ENCODE measurements at regions not wholly inside any gene's neighbourhood (a gene's known extent, or its start where the extent isn't known, plus 50 kb on each side); places are given as distances from the start of the nearest gene placed in this dataset.

DNA sequence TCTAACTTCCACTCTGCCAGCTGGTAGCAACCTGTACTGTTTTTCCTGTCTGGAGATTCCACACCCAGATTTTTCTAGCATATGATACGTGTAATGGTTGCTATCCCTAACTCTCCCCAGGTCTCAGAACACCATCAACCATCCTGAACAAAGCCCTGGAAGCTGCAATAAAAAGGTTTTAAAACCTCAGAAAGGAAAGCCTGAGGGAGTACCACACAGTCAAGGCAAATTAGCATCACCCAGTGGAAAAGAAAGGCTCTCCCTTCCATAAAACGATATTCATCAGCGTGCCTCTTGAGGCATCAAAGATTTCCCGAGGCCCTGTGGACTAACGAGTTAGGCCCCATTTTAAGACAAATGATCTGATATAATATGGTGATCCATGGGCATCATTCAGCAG lies 421.0 kb downstream of the ADGRL2 start:
- Mint-ChIP-seq H3K4me3 (no peak overlapping the region), H3K9me3 (peaks cover 6% of the 10 kb centered on the region), H3K4me1 (ENCODE audit: low read depth) (no peaks in the 10 kb centered on the region), H3K36me3 (ENCODE audit: low read depth) (no peaks in the 10 kb centered on the region), H3K27me3 (no peaks in the 10 kb centered on the region), H3K27ac (no peak overlapping the region)

- Mint-ChIP-seq H3K36me3 (ENCODE audit: low read depth) (no peaks in the 10 kb centered on the region), H3K9me3 (peaks cover 6% of the 10 kb centered on the region), H3K4me3 (no peak overlapping the region), H3K27me3 (no peaks in the 10 kb centered on the region), H3K4me1 (ENCODE audit: low read depth) (no peaks in the 10 kb centered on the region), H3K27ac (no peak overlapping the region)
Observed at GRCh38 chr1:82220754-82221153, 420.0 kb downstream of the ADGRL2 start.

GRCh38 chr1:82219841-82220240 lies 419.1 kb downstream of the ADGRL2 start:
- Mint-ChIP-seq H3K4me3 (no peak overlapping the region), H3K27me3 (no peaks in the 10 kb centered on the region), H3K4me1 (ENCODE audit: low read depth) (no peaks in the 10 kb centered on the region)

DNA sequence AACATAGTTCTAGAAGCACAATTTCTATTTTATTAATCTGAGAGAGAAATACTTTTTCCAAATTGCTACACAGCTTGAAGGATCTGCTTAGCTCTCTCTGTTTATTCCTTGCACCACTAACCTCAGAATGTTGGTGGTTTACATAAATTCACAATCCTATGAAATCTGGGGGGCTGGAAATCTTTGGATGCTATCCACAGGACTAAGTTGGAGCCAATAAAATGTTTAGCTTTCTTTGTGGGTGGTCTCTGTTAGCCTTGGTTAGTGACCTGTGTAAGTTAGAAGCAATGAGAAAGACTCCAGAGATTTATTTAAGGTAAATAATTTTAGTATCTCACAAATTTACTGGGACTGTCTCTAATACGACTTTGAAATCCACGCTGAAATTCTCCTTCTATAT lies 418.1 kb downstream of the ADGRL2 start:
- H3K36me3 Mint-ChIP-seq (ENCODE audit: low read depth), result no peaks in the 10 kb centered on the region
- no peak overlapping the region for H3K4me3 Mint-ChIP-seq
- H3K27me3 Mint-ChIP-seq, result no peaks in the 10 kb centered on the region
- no peak overlapping the region for H3K27ac Mint-ChIP-seq
- peaks cover 6% of the 10 kb centered on the region for H3K9me3 Mint-ChIP-seq
- no peaks in the 10 kb centered on the region for H3K4me1 Mint-ChIP-seq (ENCODE audit: low read depth)

More at GRCh38 chr1:82219841-82220240, 419.1 kb downstream of the ADGRL2 start:
- Mint-ChIP-seq H3K36me3 (ENCODE audit: low read depth) (no peaks in the 10 kb centered on the region), H3K27ac (no peak overlapping the region), H3K9me3 (peaks cover 6% of the 10 kb centered on the region)

DNA sequence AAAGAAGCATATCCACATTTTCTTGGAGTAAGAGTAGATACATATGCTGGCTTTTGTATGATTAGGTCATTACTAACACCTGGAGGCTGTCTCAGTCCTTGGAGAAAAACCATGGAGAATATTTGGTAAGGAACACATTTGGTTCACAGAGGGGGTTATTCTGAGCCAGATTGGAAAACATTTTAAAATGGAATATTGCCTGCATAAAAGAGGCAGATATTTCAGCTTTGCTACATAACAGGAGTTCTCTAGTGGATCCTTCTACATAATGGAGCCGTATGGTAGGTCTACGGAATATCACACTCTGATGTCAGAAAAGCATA lies 415.1 kb downstream of the ADGRL2 start:
- Mint-ChIP-seq H3K36me3 (ENCODE audit: low read depth) (no peaks in the 10 kb centered on the region), H3K4me3 (no peak overlapping the region), H3K27me3 (no peaks in the 10 kb centered on the region), H3K9me3 (peaks cover 6% of the 10 kb centered on the region), H3K27ac (no peak overlapping the region), H3K4me1 (ENCODE audit: low read depth) (no peaks in the 10 kb centered on the region)

DNA sequence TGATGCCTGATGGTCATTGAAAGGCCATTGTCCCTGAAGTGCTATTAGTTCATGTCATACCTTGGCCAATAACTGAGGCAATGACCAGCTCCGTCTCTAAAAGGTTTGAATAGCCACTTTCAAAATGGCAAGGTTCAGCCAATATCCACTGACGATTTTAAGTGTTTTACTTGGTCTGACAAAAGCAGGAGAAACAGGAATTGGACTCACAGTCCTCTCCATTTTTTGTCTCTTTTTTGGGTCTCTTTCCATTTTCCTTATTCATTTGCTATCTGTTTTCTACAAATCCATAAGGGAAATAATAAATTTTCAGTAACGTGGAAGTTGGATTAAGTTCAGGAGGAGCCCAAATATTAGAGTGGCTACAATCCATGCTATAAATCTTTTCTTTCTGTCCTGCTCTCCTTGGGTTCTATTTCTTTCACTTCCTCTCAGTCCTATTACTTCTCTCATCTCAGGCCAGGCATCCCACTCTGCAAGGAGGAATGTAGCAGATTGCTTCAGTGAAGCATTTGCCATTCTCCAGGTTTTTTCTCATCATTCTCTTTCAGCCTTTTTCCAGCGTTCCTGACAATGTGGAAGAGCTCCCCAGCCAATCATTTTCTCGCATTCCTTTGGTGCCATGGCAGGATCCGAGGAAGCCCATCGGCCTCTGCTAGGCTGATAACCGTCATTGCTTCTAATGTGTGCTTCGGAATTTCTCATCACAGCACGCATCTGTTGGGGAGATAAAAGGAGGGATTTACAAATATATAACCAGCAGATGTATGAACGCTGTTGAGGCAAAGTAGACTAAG lies 414.5 kb downstream of the ADGRL2 start:
- Mint-ChIP-seq H3K27me3 (no peaks in the 10 kb centered on the region), H3K9me3 (peaks cover under 1% of the 10 kb centered on the region), H3K27ac (no peak overlapping the region), H3K4me3 (no peak overlapping the region), H3K4me1 (ENCODE audit: low read depth) (no peaks in the 10 kb centered on the region), H3K36me3 (ENCODE audit: low read depth) (no peaks in the 10 kb centered on the region)

DNA sequence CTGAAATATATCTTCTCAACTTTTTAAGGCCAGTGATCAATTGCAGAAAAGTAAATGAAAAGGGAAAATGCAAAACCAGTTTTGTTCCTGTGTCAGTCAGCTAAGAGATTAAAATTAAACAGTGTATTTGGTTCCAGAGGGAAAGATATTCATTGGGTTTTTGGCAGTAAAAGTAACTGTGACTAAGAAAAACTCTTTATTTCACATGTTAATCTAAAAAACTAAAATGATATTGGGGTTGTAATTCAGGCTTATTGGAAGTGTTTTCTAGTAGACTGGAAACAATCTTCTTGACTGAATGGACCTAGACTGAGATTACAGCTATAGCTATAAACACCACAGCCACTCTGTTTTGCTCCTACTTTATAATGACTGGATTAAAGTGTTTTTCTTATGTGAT lies 413.9 kb downstream of the ADGRL2 start:
- no peaks in the 10 kb centered on the region for H3K27me3 Mint-ChIP-seq
- H3K9me3 Mint-ChIP-seq, result no peaks in the 10 kb centered on the region
- H3K4me3 Mint-ChIP-seq, result no peak overlapping the region
- H3K36me3 Mint-ChIP-seq (ENCODE audit: low read depth), result no peaks in the 10 kb centered on the region
- no peak overlapping the region for H3K27ac Mint-ChIP-seq
- H3K4me1 Mint-ChIP-seq (ENCODE audit: low read depth), result no peaks in the 10 kb centered on the region

GRCh38 chr1:82197606-82198005 lies 396.9 kb downstream of the ADGRL2 start:
- no peaks in the 10 kb centered on the region for H3K36me3 Mint-ChIP-seq (ENCODE audit: low read depth)
- H3K27me3 Mint-ChIP-seq, result no peaks in the 10 kb centered on the region
- no peaks in the 10 kb centered on the region for H3K4me1 Mint-ChIP-seq (ENCODE audit: low read depth)
- no peak overlapping the region for H3K4me3 Mint-ChIP-seq
- H3K27ac Mint-ChIP-seq, result no peak overlapping the region
- H3K9me3 Mint-ChIP-seq, result no peaks in the 10 kb centered on the region

GRCh38 chr1:82195245-82195644 lies 394.5 kb downstream of the ADGRL2 start:
- no peaks in the 10 kb centered on the region for H3K36me3 Mint-ChIP-seq (ENCODE audit: low read depth)
- H3K27ac Mint-ChIP-seq, result no peak overlapping the region
- H3K4me1 Mint-ChIP-seq (ENCODE audit: low read depth), result no peaks in the 10 kb centered on the region
- H3K9me3 Mint-ChIP-seq, result no peaks in the 10 kb centered on the region
- no peak overlapping the region for H3K4me3 Mint-ChIP-seq
- H3K27me3 Mint-ChIP-seq, result no peaks in the 10 kb centered on the region

DNA sequence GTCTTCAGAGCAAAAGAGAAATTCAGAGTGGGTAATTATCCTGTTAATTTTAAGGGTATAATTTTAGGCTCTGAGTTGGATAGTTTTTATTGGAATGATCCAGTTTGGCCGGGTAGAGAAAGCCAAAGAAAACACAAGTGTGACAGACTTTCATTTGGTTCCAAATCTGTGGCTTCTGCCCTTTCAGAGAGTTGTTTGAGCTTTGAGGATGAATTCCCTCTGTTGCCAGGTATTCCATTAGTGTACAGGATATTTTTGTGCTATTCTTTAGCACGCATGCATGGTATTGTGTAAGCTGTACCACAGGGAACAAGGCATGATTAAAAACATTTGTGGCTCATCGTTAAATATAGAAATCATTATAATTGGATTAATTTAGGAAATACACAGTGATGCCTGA lies 384.4 kb downstream of the ADGRL2 start:
- Mint-ChIP-seq H3K36me3 (ENCODE audit: low read depth) (no peaks in the 10 kb centered on the region), H3K4me1 (ENCODE audit: low read depth) (no peaks in the 10 kb centered on the region)

DNA sequence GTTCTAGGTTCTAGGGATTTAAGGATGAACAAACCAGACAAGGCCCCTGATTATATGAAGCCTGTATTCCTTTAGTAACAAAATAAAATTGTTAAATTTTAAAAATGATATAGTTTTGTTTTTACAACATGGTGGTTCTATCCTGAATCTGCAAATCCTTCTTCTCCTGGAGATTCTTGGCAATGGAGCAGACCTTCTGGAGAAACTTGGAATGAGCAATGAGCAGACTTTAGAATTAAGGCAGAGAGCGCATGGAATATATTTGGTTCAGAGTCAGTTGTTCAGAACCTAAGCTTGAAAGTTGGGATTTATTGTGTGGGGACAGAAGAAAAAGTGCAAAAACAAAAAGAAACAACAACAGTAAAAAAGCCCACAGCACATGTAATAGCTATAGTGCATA lies 381.1 kb downstream of the ADGRL2 start:
- Mint-ChIP-seq H3K27me3 (no peaks in the 10 kb centered on the region), H3K4me3 (no peak overlapping the region), H3K36me3 (ENCODE audit: low read depth) (no peaks in the 10 kb centered on the region)

More for the DNA sequence above, 384.4 kb downstream of the ADGRL2 start:
- Mint-ChIP-seq H3K27me3 (no peaks in the 10 kb centered on the region), H3K27ac (no peak overlapping the region), H3K4me3 (no peak overlapping the region), H3K9me3 (no peaks in the 10 kb centered on the region)

GRCh38 chr1:82179131-82179530 lies 378.4 kb downstream of the ADGRL2 start:
- H3K4me3 Mint-ChIP-seq, result no peak overlapping the region
- no peaks in the 10 kb centered on the region for H3K36me3 Mint-ChIP-seq (ENCODE audit: low read depth)
- no peaks in the 10 kb centered on the region for H3K9me3 Mint-ChIP-seq
- no peaks in the 10 kb centered on the region for H3K27me3 Mint-ChIP-seq
- H3K4me1 Mint-ChIP-seq (ENCODE audit: low read depth), result no peaks in the 10 kb centered on the region
- H3K27ac Mint-ChIP-seq, result no peak overlapping the region

More for the DNA sequence above, 381.1 kb downstream of the ADGRL2 start:
- H3K27ac Mint-ChIP-seq, result no peak overlapping the region
- H3K4me1 Mint-ChIP-seq (ENCODE audit: low read depth), result no peaks in the 10 kb centered on the region
- no peaks in the 10 kb centered on the region for H3K9me3 Mint-ChIP-seq

DNA sequence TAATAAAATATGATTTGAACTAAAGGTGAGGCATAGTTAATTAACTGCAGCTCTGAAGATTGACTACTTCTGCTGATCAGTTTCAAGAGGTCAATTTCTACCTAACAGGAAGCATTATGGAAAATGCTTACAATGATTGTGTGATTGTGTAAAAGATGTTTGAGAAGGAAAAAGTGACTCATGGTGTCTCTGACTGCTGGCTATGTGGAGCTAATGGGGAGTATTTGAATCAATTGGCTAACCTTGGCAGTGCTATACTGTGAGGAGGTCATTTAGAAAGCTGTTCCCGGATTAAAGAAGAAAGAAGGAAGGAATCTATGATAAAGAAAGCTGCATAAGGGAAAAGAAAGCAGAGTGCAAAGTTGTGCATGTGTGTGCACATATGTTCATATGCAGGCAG lies 376.5 kb downstream of the ADGRL2 start:
- no peaks in the 10 kb centered on the region for H3K36me3 Mint-ChIP-seq (ENCODE audit: low read depth)
- H3K9me3 Mint-ChIP-seq, result no peaks in the 10 kb centered on the region
- H3K27me3 Mint-ChIP-seq, result no peaks in the 10 kb centered on the region
- no peak overlapping the region for H3K4me3 Mint-ChIP-seq
- H3K4me1 Mint-ChIP-seq (ENCODE audit: low read depth), result no peaks in the 10 kb centered on the region
- H3K27ac Mint-ChIP-seq, result no peak overlapping the region

DNA sequence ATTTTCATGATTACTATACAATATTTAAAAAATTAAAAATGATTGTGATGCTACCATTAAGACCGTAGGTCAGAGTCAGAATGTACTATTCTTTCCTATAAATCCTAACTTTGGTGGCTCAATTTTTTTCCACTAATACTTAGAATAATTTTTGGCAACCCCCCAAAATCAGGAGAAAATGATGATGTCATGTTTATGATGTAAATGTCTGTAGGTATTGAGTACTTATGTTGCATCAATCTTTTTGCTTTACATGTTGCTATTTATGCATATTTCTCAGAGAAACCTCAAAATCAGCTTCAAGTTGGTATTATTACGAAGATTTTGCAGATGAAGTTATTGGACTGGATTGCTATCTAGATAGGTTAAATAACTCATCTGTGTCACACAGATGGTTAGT lies 371.2 kb downstream of the ADGRL2 start:
- no peaks in the 10 kb centered on the region for H3K4me1 Mint-ChIP-seq (ENCODE audit: low read depth)
- H3K27ac Mint-ChIP-seq, result no peak overlapping the region
- no peaks in the 10 kb centered on the region for H3K27me3 Mint-ChIP-seq
- no peak overlapping the region for H3K4me3 Mint-ChIP-seq
- H3K36me3 Mint-ChIP-seq (ENCODE audit: low read depth), result no peaks in the 10 kb centered on the region
- no peaks in the 10 kb centered on the region for H3K9me3 Mint-ChIP-seq

- H3K4me3 Mint-ChIP-seq, result no peak overlapping the region
- no peaks in the 10 kb centered on the region for H3K4me1 Mint-ChIP-seq (ENCODE audit: low read depth)
- H3K27me3 Mint-ChIP-seq, result no peaks in the 10 kb centered on the region
- H3K36me3 Mint-ChIP-seq (ENCODE audit: low read depth), result no peaks in the 10 kb centered on the region
- H3K9me3 Mint-ChIP-seq, result no peaks in the 10 kb centered on the region
- H3K27ac Mint-ChIP-seq, result no peak overlapping the region
Observed at GRCh38 chr1:82168482-82168881, 367.7 kb downstream of the ADGRL2 start.

GRCh38 chr1:82165304-82165703 lies 364.6 kb downstream of the ADGRL2 start:
- no peak overlapping the region for H3K4me3 Mint-ChIP-seq
- H3K27me3 Mint-ChIP-seq, result no peaks in the 10 kb centered on the region
- peaks cover 11% of the 10 kb centered on the region for H3K4me1 Mint-ChIP-seq (ENCODE audit: low read depth)
- no peaks in the 10 kb centered on the region for H3K36me3 Mint-ChIP-seq (ENCODE audit: low read depth)
- no peak overlapping the region for H3K27ac Mint-ChIP-seq
- no peaks in the 10 kb centered on the region for H3K9me3 Mint-ChIP-seq

Data from stimulated activated naive CD8-positive, alpha-beta T cell treated with anti-CD3 and anti-CD28 coated beads, Interleukin-15, Interleukin-2, amounts not matched to agents 100 ng/mL and 50 ng/mL, for 24 hours (primary cell).